RPMI8226 (cell line): ENCODE measurements at regions not wholly inside any gene's neighbourhood (a gene's known extent, or its start where the extent isn't known, plus 50 kb on each side); places are given as distances from the start of the nearest gene placed in this dataset.
"Not testable (repeated sequence)": the region's sequence is repeated elsewhere in the genome, so short reads cannot be mapped to it uniquely, and the experiment has no call there.

Source experiments
- DNase-seq: peaks from one replicate; pipeline ENCODE4 v3.0.0-alpha.2; 2015

DNA sequence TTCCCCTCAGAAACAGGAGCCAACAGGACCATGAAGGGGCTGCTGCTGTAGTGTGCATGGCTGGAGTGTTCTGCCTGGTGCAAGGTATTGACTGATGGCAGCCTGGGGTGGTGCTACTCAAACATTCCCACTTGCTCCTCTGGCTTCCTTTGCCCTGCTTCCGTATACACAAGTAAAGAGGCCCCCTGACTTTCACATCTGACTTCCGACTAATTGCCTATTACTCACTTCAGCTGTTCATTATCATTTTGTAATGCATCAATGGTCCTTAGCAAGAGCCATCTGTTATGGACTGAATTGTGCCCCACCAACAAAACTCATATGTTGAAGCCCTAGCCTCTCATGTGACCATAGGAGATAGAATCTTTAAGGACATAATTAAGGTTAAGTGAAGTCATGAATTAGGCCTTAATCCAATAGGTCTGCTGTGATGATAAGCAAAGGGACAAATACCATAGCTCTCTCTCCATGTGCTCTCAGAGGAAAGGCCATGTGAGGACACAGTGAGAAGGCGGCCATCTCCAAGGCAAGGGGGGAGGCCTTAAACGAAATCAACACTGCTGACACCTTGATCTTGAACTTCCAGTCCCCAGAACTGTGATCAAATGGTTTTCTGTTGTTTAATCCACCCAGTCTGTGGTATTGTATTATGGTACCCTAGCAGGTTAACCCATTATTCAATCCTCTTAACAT, 122.5 kb upstream of the CLNK start:
- DNase-seq: no peak

- no peak for DNase-seq
Observed at GRCh38 chr4:10803713-10804343, 119.3 kb upstream of the CLNK start.

DNA sequence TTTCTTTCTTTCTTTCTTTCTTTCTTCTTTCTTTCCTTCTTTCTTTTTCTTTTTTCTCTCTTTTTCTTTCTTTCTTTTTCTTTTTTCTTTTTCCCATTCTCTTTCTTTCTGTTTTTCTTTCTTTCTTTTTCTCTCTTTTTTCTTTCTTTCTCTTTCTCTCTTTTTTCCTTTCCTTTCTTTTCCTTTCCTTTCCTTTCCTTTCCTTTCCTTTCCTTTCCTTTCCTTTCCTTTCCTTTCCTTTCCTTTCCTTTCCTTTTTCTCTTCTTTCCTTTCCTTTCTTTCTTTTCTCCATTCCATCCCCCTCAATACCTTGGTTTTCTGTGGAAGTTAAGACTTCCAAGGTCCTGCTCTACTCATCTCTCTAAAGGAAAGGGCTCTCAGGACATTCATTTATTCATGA, 102.8 kb upstream of the CLNK start:
- no peak for DNase-seq

GRCh38 chr4:10784621-10785020, 100.1 kb upstream of the CLNK start:
- no peak for DNase-seq

DNA sequence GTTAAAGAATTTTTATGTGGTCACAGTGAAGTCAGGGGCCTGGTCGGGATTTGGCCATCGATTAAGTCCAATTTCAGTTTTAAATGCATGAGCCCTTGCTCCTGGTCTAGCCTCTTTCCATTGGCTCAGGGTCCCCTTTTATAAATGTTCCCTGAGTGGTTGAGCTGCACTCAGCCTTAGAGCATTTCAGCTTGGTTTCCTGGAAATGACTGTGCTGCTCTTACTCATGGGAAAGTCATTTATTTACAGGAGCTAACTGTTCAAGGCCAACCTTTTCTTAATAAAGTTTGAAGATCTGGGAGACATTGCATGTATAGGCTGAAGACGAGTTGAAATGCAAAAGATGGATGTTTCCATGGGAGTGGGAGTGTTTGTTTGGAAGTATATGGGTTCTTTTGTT, 98.8 kb upstream of the CLNK start:
- no peak for DNase-seq

DNA sequence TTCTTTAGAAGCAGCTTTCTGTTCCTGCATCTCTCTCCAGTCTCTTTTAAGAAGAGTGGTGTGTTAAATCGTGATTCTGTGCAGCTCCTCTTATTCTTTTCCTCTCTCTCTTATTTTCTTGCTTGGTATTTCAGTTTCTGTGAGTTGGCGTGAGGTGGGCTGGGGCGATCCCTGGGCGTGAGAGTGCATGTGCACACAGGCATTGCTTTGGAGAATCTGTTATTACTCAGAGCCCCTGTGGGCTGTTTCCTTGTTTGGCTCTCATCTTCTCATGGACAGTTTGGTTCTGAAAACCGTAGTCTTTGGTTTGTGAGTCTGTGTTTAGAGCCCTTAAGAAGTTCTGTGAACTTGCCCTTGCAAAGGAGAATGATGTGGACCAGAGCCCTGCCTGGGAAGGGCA, 97.2 kb upstream of the CLNK start:
- no peak for DNase-seq

GRCh38 chr4:10780803-10781202, 96.2 kb upstream of the CLNK start:
- not testable (repeated sequence) for DNase-seq

GRCh38 chr4:10775132-10775531, 90.6 kb upstream of the CLNK start:
- not testable (repeated sequence) for DNase-seq

DNA sequence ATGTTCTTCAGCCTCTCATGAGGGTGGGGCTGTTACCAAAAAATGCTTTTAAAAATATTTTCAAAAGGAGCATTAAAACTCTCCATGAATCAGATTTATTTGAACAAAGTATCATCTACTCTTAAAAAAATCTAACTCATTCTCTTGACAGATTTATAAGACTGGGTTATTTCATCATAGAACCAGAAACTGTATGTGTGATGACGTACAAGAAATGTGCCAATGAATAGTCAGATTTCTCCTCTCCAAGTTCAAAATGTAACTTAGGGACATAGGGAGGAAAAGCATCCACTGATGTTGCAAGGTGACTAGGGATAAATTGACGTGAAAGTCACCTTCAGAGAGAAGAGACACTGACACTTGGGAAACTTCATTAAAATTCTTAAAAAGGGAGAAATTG, 89.1 kb upstream of the CLNK start:
- no peak for DNase-seq

GRCh38 chr4:10773010-10773409, 88.4 kb upstream of the CLNK start:
- no peak for DNase-seq

DNA sequence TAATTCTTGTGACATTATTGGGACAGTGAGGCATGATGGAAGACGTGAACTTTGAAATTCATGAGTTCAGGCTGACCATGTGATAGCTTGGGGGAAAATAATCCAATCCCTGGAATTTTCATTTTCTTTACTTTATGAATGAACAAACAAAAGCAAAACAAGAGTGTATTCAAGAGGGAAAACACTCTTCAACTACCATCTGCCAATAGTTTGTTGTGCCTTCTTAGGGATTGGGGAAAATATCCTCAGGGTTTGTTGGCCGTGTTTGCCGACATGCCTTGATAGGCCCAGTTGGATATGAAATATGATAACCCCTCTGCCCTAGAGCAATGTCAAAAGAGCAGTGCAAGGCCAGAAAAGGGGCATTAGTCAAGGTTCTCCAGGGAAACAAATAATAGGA, 80.8 kb upstream of the CLNK start:
- no peak for DNase-seq

GRCh38 chr4:10762561-10762960, 78.0 kb upstream of the CLNK start:
- no peak for DNase-seq

- DNase-seq: no peak
Observed at GRCh38 chr4:10761903-10762302, 77.3 kb upstream of the CLNK start.

DNA sequence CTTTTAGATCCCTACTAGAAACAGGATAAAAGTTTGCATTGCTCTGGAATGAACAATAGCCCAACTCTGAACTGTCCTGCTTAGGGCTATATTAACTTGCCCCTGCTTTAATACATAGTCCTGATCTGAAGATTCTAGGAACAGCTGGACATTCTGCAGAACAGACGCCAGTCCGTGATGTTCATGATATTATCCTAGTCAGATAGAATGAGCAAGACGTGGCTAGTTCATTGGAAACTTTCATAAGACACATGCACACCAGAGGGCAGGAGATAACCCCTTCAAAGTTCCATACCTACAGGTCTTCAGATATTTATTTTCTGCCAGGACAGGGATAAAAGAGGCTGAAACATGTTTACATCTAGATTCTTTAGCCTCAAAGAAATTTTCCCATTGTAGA, 75.5 kb upstream of the CLNK start:
- DNase-seq: no peak

DNA sequence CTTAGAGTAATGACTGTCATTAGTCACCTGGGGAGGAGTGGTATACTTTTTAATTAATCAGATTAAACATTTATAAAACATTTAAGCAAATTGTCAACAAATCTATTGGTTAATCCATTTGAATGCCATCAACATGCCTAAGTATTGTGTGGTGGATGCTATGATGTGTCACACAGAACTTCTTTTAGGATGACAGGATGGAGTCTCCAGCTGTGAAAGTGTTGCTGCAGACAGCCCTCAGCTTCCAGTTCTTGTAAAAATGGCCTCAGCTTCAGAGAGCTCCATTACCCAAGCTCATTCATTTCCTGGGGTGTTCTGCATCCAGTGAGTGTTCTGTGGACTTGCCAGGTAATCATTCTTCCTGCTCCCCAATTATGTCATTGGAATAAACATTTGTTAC, 74.3 kb upstream of the CLNK start:
- DNase-seq: no peak

DNA sequence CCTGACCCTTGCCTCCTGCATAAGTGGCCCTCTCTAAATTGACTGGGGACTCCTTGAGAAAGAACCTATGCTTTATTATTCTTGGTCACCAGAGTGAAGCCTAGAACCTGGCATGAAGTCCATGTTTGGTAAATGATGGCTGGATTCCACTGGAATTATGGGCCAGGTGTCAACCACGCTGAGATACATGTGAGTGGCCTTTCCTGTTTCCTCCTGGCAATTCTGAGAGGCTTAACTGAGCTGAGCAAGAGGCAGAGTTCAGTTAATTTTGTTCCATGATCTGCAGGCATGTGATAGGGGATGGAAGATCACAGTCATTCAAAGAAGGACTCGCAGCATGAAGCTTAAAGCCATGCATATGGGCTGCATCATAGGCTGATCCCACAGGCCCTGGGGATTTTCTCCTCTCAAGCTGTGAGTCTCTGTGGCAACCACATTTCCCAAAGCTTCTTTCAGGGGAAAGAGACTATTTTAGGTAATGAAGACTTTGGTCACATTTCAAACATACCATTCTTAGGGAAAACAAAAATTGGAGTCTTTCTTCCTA, 69.4 kb upstream of the CLNK start:
- DNase-seq: no peak

- no peak for DNase-seq
Observed at GRCh38 chr4:10753336-10753735, 68.8 kb upstream of the CLNK start.

GRCh38 chr4:10750714-10751113, 66.1 kb upstream of the CLNK start:
- DNase-seq: no peak

GRCh38 chr4:10747186-10747585, 62.6 kb upstream of the CLNK start:
- DNase-seq: no peak

DNA sequence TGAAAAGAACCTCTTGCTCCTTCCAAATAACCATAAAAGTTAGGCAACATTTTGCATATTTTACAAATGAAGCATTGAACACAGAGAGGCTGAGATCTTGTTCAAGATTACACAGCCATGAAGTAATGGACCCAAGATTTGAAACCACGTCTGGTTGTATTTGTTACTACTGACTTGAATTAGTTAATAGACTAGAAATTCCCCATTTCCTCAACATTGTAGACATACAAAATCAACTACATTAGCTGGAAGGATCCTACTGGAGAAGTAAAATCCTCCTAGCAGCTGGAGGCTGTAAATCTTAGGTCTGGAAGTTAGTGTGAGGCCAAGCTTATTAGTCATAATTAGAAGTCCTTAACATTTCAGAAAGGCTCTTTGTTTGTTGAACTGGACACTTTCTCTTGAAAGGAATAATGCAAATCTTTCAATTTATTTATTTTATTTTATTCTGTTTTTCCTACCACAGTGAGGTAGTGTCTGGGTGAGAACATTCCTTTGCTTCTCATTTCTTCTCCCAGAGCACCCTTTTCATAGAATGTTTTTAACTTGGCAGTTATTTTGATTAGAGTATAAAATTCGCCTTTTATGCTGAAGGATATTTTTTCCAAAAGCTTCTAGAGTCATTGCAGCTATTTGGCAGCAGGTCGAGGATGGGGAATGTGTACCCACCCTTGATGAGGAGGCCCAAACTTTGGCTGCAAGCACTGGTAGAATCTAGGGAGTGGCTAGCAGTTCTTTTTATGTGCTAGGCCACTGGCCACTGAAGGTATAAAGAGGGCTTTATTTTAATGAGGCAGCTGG, 62.0 kb upstream of the CLNK start:
- no peak for DNase-seq

DNA sequence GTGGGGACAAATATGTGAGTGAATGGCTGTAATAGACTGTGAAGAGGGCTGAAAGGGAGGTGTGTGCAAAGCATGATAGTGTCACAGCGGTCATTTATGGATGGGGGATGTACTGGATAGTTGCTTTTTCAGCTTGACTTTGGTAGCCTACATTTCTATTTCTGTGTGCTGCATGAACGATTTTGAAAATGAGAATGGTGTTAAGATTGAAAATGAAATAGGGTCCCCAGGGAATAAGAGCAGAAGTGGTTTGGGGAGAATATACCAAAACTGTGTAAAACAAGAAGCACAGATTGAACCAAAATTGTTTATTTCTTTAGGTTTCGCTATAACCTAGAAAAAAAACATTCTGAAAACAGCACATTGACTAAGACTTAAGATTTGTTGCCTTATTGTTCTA, 58.8 kb upstream of the CLNK start:
- DNase-seq: no peak

- no peak for DNase-seq
Observed at GRCh38 chr4:10741961-10742699, 57.6 kb upstream of the CLNK start.
